HepG2 (cell line): ENCODE measurements at regions not wholly inside any gene's neighbourhood (a gene's known extent, or its start where the extent isn't known, plus 50 kb on each side); places are given as distances from the start of the nearest gene placed in this dataset.

ENCODE experiments used
- ARNT ChIP-seq: fragments of 450-650 bp; IDR thresholded peaks from 2 replicates; pipeline ENCODE4 v1.6.1; 2017
- ARNT2 ChIP-seq: sonication (generic); formaldehyde crosslinking; IDR thresholded peaks from 2 replicates; pipeline ENCODE4 v1.8.0; 2022; ENCODE audit warnings: mild to moderate bottlenecking, low read depth, missing genetic modification reagents, moderate library complexity
- KDM2A ChIP-seq: sonication (generic); formaldehyde crosslinking; IDR thresholded peaks from 2 replicates; pipeline ENCODE4 v1.4.0; 2020; ENCODE audit warnings: low read depth, missing genetic modification reagents, borderline replicate concordance
- NFRKB ChIP-seq: fragments of 450-650 bp; IDR thresholded peaks from 2 replicates; pipeline ENCODE4 v1.6.1; 2017
- NPAS2 ChIP-seq: sonication (generic); formaldehyde crosslinking; IDR thresholded peaks from 2 replicates; pipeline ENCODE4 v1.8.0; 2022; ENCODE audit warnings: mild to moderate bottlenecking, missing genetic modification reagents, borderline replicate concordance
- NR1H2 ChIP-seq: sonication (generic); formaldehyde crosslinking; IDR thresholded peaks from 2 replicates; pipeline ENCODE4 v1.8.1; 2022; ENCODE audit warnings: low read depth, missing genetic modification reagents, borderline replicate concordance
- NR2F6 ChIP-seq, 2 experiments: IDR thresholded peaks; 2 replicates each; pipeline ENCODE4 v1.6.1; 2016; ENCODE audit warnings: antibody characterized with exemption in 1 of 2, mild to moderate bottlenecking in 1 of 2
- PAX8 ChIP-seq: sonication (generic); formaldehyde crosslinking; IDR thresholded peaks from 2 replicates; pipeline ENCODE4 v1.8.0; 2022; ENCODE audit warnings: mild to moderate bottlenecking, missing genetic modification reagents, borderline replicate concordance
- YEATS4 ChIP-seq: sonication (generic); formaldehyde crosslinking; IDR thresholded peaks from 2 replicates; pipeline ENCODE4 v1.4.0; 2020; ENCODE audit warnings: missing genetic modification reagents, borderline replicate concordance
- ZNF660 ChIP-seq: sonication (generic); formaldehyde crosslinking; IDR thresholded peaks from 2 replicates; pipeline ENCODE4 v1.5.1; 2020; ENCODE audit warnings: mild to moderate bottlenecking, low read depth, missing genetic modification reagents, borderline replicate concordance
- ZNF672 ChIP-seq: sonication (generic); formaldehyde crosslinking; IDR thresholded peaks from 2 replicates; pipeline ENCODE4 v1.8.1; 2022; ENCODE audit warnings: missing genetic modification reagents
- ZNF703 ChIP-seq: sonication (generic); formaldehyde crosslinking; IDR thresholded peaks from 2 replicates; pipeline ENCODE4 v1.5.1; 2020; ENCODE audit warnings: missing genetic modification reagents, mild to moderate bottlenecking, moderate library complexity, borderline replicate concordance
- ZNF737 ChIP-seq: sonication (generic); formaldehyde crosslinking; IDR thresholded peaks from 2 replicates; pipeline ENCODE4 v1.5.0; 2020; ENCODE audit warnings: missing genetic modification reagents, mild to moderate bottlenecking, borderline replicate concordance
- ZSCAN12 ChIP-seq: sonication (generic); formaldehyde crosslinking; IDR thresholded peaks from 2 replicates; pipeline ENCODE4 v1.9.0; 2021; ENCODE audit warnings: mild to moderate bottlenecking, missing genetic modification reagents
- TF ChIP-seq, protein P1 (sequence below): sonication (generic); formaldehyde crosslinking; conservative IDR thresholded peaks from 2 replicates; pipeline ENCODE4 v1.5.0; 2020; ENCODE audit warnings: missing genetic modification reagents
- TF ChIP-seq, protein P2 (sequence below): sonication (generic); formaldehyde crosslinking; conservative IDR thresholded peaks from 2 replicates; pipeline ENCODE4 v1.4.0; 2020; ENCODE audit warnings: missing genetic modification reagents
- TF ChIP-seq, protein P3 (sequence below): sonication (generic); formaldehyde crosslinking; IDR thresholded peaks from 2 replicates; pipeline ENCODE4 v1.9.0; 2022; ENCODE audit warnings: low read depth, missing genetic modification reagents
- TF ChIP-seq, protein P4 (sequence below): sonication (generic); formaldehyde crosslinking; IDR thresholded peaks from 2 replicates; pipeline ENCODE4 v1.4.0; 2020; ENCODE audit warnings: low read depth, mild to moderate bottlenecking, missing genetic modification reagents
- TF ChIP-seq, protein P5 (sequence below): sonication (generic); formaldehyde crosslinking; IDR thresholded peaks from 2 replicates; pipeline ENCODE4 v1.4.0; 2020; ENCODE audit warnings: missing genetic modification reagents; ENCODE audit errors: not compliant biosample characterization

DNA sequence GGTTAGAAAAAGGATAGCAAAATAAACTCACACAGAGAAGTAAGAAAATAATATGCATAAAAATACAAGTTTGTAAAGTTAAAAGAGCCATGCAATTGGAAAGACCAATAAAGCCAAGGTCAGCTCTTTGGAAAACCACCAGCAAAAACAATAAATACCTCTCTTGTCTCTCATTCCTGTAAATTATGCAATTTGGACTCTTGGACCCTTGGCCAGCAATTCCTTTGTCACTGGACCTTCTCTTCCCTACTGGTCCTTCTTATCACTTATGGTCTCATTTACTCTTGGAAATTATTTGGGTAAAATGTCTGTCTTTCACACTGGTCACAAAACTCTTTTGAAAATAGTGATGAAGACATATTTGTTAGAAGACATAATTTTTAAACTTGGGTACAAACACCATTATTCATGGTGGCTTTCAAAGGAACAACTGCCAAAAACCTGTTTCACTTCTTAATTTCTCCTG, 379.5 kb downstream of the TMEM232 start (continued):
- no peak for TF ChIP-seq ZNF737 (CRISPR knock-in tag)
- no peak for TF ChIP-seq PAX8 (CRISPR knock-in tag)
- TF ChIP-seq, protein P1, sequence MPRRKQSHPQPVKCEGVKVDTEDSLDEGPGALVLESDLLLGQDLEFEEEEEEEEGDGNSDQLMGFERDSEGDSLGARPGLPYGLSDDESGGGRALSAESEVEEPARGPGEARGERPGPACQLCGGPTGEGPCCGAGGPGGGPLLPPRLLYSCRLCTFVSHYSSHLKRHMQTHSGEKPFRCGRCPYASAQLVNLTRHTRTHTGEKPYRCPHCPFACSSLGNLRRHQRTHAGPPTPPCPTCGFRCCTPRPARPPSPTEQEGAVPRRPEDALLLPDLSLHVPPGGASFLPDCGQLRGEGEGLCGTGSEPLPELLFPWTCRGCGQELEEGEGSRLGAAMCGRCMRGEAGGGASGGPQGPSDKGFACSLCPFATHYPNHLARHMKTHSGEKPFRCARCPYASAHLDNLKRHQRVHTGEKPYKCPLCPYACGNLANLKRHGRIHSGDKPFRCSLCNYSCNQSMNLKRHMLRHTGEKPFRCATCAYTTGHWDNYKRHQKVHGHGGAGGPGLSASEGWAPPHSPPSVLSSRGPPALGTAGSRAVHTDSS (CRISPR knock-in tag), result no peak
- no peak for TF ChIP-seq KDM2A (CRISPR knock-in tag)
- no peak for TF ChIP-seq NFRKB
- TF ChIP-seq, protein P2, sequence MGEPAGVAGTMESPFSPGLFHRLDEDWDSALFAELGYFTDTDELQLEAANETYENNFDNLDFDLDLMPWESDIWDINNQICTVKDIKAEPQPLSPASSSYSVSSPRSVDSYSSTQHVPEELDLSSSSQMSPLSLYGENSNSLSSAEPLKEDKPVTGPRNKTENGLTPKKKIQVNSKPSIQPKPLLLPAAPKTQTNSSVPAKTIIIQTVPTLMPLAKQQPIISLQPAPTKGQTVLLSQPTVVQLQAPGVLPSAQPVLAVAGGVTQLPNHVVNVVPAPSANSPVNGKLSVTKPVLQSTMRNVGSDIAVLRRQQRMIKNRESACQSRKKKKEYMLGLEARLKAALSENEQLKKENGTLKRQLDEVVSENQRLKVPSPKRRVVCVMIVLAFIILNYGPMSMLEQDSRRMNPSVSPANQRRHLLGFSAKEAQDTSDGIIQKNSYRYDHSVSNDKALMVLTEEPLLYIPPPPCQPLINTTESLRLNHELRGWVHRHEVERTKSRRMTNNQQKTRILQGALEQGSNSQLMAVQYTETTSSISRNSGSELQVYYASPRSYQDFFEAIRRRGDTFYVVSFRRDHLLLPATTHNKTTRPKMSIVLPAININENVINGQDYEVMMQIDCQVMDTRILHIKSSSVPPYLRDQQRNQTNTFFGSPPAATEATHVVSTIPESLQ (CRISPR knock-in tag), result no peak
- peak; percentile 51; the same call in 1 of the 2 replicates for TF ChIP-seq ARNT2 (CRISPR knock-in tag)
- TF ChIP-seq ZNF672 (CRISPR knock-in tag), result no peak
- TF ChIP-seq, protein P3, sequence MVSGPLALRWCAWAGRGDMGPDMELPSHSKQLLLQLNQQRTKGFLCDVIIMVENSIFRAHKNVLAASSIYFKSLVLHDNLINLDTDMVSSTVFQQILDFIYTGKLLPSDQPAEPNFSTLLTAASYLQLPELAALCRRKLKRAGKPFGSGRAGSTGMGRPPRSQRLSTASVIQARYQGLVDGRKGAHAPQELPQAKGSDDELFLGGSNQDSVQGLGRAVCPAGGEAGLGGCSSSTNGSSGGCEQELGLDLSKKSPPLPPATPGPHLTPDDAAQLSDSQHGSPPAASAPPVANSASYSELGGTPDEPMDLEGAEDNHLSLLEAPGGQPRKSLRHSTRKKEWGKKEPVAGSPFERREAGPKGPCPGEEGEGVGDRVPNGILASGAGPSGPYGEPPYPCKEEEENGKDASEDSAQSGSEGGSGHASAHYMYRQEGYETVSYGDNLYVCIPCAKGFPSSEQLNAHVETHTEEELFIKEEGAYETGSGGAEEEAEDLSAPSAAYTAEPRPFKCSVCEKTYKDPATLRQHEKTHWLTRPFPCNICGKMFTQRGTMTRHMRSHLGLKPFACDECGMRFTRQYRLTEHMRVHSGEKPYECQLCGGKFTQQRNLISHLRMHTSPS (CRISPR knock-in tag), result no peak
- TF ChIP-seq ZSCAN12 (CRISPR knock-in tag), result peak; percentile 75; the same call in 1 of the 2 replicates
- no peak for TF ChIP-seq ZNF703 (CRISPR knock-in tag)
- TF ChIP-seq, protein P4, sequence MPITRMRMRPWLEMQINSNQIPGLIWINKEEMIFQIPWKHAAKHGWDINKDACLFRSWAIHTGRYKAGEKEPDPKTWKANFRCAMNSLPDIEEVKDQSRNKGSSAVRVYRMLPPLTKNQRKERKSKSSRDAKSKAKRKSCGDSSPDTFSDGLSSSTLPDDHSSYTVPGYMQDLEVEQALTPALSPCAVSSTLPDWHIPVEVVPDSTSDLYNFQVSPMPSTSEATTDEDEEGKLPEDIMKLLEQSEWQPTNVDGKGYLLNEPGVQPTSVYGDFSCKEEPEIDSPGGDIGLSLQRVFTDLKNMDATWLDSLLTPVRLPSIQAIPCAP (CRISPR knock-in tag), result no peak
- no peak for TF ChIP-seq ZNF660 (CRISPR knock-in tag)
- TF ChIP-seq ARNT, result no peak
- 0 out of 2 replicates have a peak, but pooled peaks have one; percentile 51 for TF ChIP-seq YEATS4 (CRISPR knock-in tag)
- no peak for TF ChIP-seq NR1H2
- no peak for TF ChIP-seq NPAS2
- TF ChIP-seq, protein P5, sequence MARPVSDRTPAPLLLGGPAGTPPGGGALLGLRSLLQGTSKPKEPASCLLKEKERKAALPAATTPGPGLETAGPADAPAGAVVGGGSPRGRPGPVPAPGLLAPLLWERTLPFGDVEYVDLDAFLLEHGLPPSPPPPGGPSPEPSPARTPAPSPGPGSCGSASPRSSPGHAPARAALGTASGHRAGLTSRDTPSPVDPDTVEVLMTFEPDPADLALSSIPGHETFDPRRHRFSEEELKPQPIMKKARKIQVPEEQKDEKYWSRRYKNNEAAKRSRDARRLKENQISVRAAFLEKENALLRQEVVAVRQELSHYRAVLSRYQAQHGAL (CRISPR knock-in tag), result no peak
- peak; percentile 68; the same call in 1 of the 2 replicates for TF ChIP-seq NR2F6 (IDR thresholded peaks at IDR 0.05)
- peak; percentile 73 for TF ChIP-seq NR2F6 (CRISPR knock-in tag; IDR thresholded peaks at IDR 0.05)
- TF ChIP-seq, all 625 proteins: peak for 172
